ENCODE measurements at regions not wholly inside any gene's neighbourhood (a gene's known extent, or its start where the extent isn't known, plus 50 kb on each side); places are given as distances from the start of the nearest gene placed in this dataset.

DNA sequence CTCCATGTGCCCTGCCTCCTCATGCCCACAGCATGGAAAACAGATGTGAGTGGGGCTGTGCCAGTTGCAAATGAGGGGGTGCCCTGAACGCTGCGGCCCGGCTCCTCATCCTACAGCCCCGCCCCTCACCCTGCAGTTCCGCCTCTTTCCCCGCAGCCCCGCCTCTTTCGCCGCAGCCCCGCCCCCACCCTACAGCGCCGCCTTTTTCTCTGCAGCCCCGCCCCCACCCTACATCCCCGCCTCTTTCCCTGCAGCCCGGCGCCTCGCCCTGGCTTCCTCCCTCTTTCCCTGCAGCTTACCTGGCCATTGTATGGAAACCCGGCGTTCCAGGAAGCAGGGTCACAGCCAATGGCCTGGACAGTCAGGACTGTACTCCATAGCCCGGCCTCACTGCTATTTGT lies 284.9 kb downstream of the TLE3 start:
- H3K4me3 ChIP-seq (ENCODE audit: low read depth, low read length), result no peak overlapping the region
- TF ChIP-seq, protein P1, sequence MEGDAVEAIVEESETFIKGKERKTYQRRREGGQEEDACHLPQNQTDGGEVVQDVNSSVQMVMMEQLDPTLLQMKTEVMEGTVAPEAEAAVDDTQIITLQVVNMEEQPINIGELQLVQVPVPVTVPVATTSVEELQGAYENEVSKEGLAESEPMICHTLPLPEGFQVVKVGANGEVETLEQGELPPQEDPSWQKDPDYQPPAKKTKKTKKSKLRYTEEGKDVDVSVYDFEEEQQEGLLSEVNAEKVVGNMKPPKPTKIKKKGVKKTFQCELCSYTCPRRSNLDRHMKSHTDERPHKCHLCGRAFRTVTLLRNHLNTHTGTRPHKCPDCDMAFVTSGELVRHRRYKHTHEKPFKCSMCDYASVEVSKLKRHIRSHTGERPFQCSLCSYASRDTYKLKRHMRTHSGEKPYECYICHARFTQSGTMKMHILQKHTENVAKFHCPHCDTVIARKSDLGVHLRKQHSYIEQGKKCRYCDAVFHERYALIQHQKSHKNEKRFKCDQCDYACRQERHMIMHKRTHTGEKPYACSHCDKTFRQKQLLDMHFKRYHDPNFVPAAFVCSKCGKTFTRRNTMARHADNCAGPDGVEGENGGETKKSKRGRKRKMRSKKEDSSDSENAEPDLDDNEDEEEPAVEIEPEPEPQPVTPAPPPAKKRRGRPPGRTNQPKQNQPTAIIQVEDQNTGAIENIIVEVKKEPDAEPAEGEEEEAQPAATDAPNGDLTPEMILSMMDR (IDR thresholded peaks at IDR 0.05; ENCODE audit: insufficient read depth, low read depth, low read length, missing control alignments), result no peak

DNA sequence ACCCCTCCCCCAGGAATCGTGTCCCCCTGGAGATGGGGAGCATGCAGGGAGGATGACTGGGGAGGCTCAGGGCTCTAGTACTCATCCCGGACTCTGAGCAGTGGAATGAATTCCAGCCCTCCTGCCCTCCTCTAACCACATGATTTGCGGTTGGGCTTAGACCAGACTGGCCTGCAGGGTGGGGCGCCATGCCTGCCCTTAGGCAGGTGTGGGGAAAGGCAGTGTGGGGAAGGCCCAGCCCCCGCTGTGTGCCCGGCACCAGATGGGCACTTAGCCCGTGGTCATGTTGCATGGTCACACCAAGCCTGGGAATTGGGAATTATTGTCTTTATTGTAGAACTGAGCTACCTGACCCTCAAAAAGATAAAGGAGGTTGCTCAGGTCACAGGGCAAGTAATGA lies 283.8 kb downstream of the TLE3 start:
- H3K4me3 ChIP-seq (ENCODE audit: low read depth, low read length), result no peak overlapping the region
- no peak for DNase-seq (ENCODE audit: low read depth)
- TF ChIP-seq, protein P1 (IDR thresholded peaks at IDR 0.05; ENCODE audit: insufficient read depth, low read depth, low read length, missing control alignments), result no peak

More for the DNA sequence above, 284.9 kb downstream of the TLE3 start:
- no peak for DNase-seq (ENCODE audit: low read depth)

DNA sequence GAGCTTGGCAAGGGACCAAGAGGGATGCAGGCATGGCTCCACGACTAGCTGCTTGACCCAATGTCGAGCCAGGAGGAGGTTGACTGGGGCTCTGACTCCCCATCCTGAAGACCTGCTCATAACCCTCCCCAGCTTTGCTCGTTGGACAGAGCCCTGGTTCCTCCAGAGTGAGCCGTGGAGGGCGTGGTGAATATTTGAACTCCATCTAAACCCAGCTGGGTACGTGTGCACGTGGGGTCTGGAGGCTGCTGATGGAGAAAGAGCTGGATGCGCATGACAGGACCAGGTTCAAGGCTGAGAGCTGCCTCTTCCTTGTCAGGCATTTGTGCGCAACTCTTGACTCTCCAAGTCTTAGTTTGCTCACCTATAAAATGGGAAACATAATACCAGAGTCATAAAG lies 282.8 kb downstream of the TLE3 start:
- no peak overlapping the region for H3K4me3 ChIP-seq (ENCODE audit: low read depth, low read length)
- TF ChIP-seq, protein P1 (IDR thresholded peaks at IDR 0.05; ENCODE audit: insufficient read depth, low read depth, low read length, missing control alignments), result no peak
- no peak for DNase-seq (ENCODE audit: low read depth)

DNA sequence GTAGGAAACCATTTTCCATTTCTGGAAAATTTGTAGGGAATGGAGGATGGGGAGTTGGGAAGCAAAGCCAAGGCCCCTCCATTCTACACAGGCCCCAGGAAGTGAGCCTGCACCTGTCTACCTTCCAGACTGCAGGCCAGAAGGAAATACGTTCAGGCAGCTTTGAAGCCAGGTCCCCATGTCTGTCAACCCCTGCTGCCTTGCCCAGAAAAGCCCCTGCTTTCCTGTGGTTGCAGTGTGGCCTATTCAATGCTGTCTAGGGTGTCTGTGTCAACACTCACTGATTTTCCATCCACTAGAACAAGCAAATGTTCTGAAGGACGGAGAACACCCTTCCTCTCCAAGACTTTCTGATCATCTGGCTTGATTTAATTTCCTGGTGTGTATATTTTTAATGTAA lies 281.9 kb downstream of the TLE3 start:
- no peak for DNase-seq (ENCODE audit: low read depth)
- no peak overlapping the region for H3K4me3 ChIP-seq (ENCODE audit: low read depth, low read length)
- TF ChIP-seq, protein P1 (IDR thresholded peaks at IDR 0.05; ENCODE audit: insufficient read depth, low read depth, low read length, missing control alignments), result no peak

DNA sequence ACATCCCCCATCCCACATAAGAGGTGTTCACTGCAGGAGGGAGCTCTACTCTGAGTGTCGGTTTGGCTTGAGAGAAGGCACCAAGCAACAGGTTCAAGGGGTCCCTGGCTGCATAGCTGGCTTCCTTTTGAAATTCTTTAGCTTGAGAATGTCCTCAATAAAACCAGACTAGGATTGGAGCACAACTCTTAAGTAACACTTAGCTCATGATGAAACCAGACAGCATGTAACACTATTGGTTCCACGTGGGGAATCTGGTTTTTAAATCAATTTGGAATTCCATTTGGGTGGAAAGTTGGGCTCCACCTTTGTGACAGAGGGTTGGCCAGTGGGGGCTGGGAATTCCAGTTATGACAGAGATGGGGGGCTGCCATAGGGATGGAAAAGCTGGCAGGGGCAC lies 281.2 kb downstream of the TLE3 start:
- no peak overlapping the region for H3K4me3 ChIP-seq (ENCODE audit: low read depth, low read length)
- no peak for DNase-seq (ENCODE audit: low read depth)
- TF ChIP-seq, protein P1 (IDR thresholded peaks at IDR 0.05; ENCODE audit: insufficient read depth, low read depth, low read length, missing control alignments), result no peak

DNA sequence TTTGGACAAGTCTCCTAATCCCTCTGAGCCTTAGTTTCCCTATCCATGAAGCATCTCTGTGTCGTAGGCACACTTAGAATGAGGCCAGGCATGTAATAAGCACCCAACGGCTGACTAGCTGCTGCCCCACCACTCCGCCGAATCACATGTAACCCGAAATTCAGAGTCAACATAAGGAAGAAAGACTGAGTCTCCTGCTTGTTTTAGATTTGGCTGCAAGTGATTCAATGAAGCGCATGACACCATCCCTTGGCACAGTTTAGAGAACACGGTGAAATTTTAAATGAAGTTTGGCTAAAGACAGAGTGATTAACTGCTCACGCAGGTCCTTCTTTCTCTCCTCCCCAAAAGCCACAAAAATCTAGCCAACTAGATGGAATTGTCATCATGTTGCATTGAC lies 279.2 kb downstream of the TLE3 start:
- TF ChIP-seq, protein P1 (IDR thresholded peaks at IDR 0.05; ENCODE audit: insufficient read depth, low read depth, low read length, missing control alignments), result no peak
- no peak for DNase-seq (ENCODE audit: low read depth)
- no peak overlapping the region for H3K4me3 ChIP-seq (ENCODE audit: low read depth, low read length)

DNA sequence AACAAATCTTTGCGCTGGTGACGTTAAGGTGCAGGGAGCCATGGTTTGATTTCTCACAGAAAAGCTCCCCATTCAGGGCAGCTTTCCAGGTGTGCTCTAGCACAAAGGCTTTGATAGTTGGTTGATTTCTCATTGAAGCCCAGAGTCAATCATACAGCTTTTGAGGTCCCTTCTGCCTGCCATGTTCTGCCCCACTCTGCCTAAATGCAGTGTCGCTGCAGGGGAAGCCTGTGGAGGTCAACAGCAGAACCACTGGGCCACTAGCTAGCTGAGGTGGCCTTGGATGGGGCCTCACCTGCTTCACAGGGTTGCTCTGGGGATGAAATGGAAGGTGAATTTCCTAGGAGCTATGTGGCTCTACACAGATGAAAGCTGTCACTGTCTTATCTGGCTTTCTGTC lies 278.3 kb downstream of the TLE3 start:
- DNase-seq (ENCODE audit: low read depth), result no peak
- TF ChIP-seq, protein P1 (IDR thresholded peaks at IDR 0.05; ENCODE audit: insufficient read depth, low read depth, low read length, missing control alignments), result no peak
- H3K4me3 ChIP-seq (ENCODE audit: low read depth, low read length), result no peak overlapping the region

Measured in GM12865 (cell line).